HCT116 (cell line): ENCODE measurements at regions not wholly inside any gene's neighbourhood (a gene's known extent, or its start where the extent isn't known, plus 50 kb on each side); places are given as distances from the start of the nearest gene placed in this dataset.
A peak's percentile ranks its signal among the peaks of the same experiment; 100 is the strongest.

Source experiments
- ATAC-seq: fragments of 200-7000 bp; cut with Tn5 transposase; 2 replicates; pipeline ENCODE4 v1.9.1; 2020; ENCODE audit warnings: mild to moderate bottlenecking, moderate library complexity
- BruUV-seq: library from RNA; stranded (reverse); fragments of 400-500 nt; replicated peaks from 2 replicates; lab custom pipeline; 2021; lab: Mats Ljungman, UMichigan
- CTCF ChIA-PET: fragments of 300-600 bp; sonication (Branson Sonifier 250); formaldehyde crosslinking; loops from one replicate; lab custom pipeline; 2021; ENCODE audit warnings: antibody characterized with exemption; lab: Charles Lee
- POLR2A ChIA-PET: fragments of 300-600, 350-600 bp; sonication (Branson Sonifier 250); formaldehyde crosslinking; loops from one replicate; lab custom pipeline; 2021; ENCODE audit warnings: antibody characterized with exemption; lab: Charles Lee
- RAD21 ChIA-PET, 2 experiments: fragments of 300-600 bp; sonication (Branson Sonifier 250); formaldehyde crosslinking; loops; one replicate each; lab custom pipeline; 2023; ENCODE audit warnings: low total read pairs in 2 of 2; ENCODE audit not compliant: uncharacterized antibody in 2 of 2, unreplicated experiment in 2 of 2, low non-redundant PET in 1 of 2; lab: Charles Lee
- DNase-seq: peaks from one replicate; pipeline ENCODE4 v3.0.0-alpha.2; 2010; ENCODE audit warnings: low read depth, low spot score
- H2AFZ ChIP-seq: fragments of 200-600 bp; shearing (Covaris generic), sonication (generic); 2 replicates; pipeline ENCODE4 v1.6.1; 2017; ENCODE audit warnings: low read depth, mixed run types, mixed read lengths, antibody characterized with exemption, low read length; ENCODE audit not compliant: poor library complexity, severe bottlenecking
- H3K27ac ChIP-seq: 2 replicates; pipeline ENCODE4 v1.5.1; 2012; ENCODE audit warnings: low read depth, low read length
- H3K27me3 ChIP-seq: fragments of 200-600 bp; sonication (generic); 2 replicates; pipeline ENCODE4 v1.6.1; 2016; ENCODE audit warnings: mixed run types, low read length, mixed read lengths; ENCODE audit not compliant: insufficient read depth
- H3K36me3 ChIP-seq, 2 experiments: fragments of 200-500 bp in 1 of 2; fragments of 200-600 bp in 1 of 2; sonication (Bioruptor generic) in 1 of 2; sonication (generic) in 1 of 2; 2 replicates each; pipeline versions ENCODE4 v1.5.1 to v1.6.1; 2014 to 2016; ENCODE audit warnings: low read length in 2 of 2, inconsistent platforms in 1 of 2, mixed read lengths in 1 of 2, mixed run types in 1 of 2; ENCODE audit not compliant: insufficient read depth in 2 of 2, control insufficient read depth in 1 of 2
- H3K4me1 ChIP-seq, 2 experiments: fragments of 200-600 bp in 1 of 2; sonication (generic) in 1 of 2; 2 replicates each; pipeline versions ENCODE4 v1.5.1 to v1.6.1; 2012 to 2017; ENCODE audit warnings: low read length in 2 of 2, inconsistent platforms in 1 of 2, mild to moderate bottlenecking in 1 of 2, mixed read lengths in 1 of 2, mixed run types in 1 of 2, moderate library complexity in 1 of 2; ENCODE audit not compliant: insufficient read depth in 2 of 2, control insufficient read depth in 1 of 2
- H3K4me2 ChIP-seq: fragments of 200-600 bp; sonication (generic); 2 replicates; pipeline ENCODE4 v1.6.1; 2017; ENCODE audit warnings: mixed run types, low read length, mixed read lengths
- H3K4me3 ChIP-seq, 2 experiments: fragments of 200-600 bp in 1 of 2; sonication (generic) in 1 of 2; replicated peaks in 1 of 2; 2 replicates each; pipeline ENCODE4 v1.5.1; 2011 to 2016; ENCODE audit warnings: low read length in 2 of 2, control low read depth in 1 of 2, low read depth in 1 of 2, mild to moderate bottlenecking in 1 of 2, mixed read lengths in 1 of 2, mixed run types in 1 of 2
- H3K79me2 ChIP-seq: fragments of 200-600 bp; sonication (generic); 2 replicates; pipeline ENCODE4 v1.6.1; 2017; ENCODE audit warnings: mild to moderate bottlenecking, mixed run types, low read length, moderate library complexity, mixed read lengths; ENCODE audit not compliant: insufficient read depth
- H3K9ac ChIP-seq: fragments of 200-600 bp; sonication (generic); 2 replicates; pipeline ENCODE4 v1.6.1; 2016; ENCODE audit warnings: low read length, mixed read lengths
- H3K9me2 ChIP-seq: fragments of 200-600 bp; sonication (generic), shearing (Covaris generic); 2 replicates; pipeline ENCODE4 v1.6.1; 2017; ENCODE audit warnings: mixed run types, mild to moderate bottlenecking, moderate library complexity; ENCODE audit not compliant: insufficient read depth
- H3K9me3 ChIP-seq, 2 experiments: fragments of 200-500 bp in 1 of 2; fragments of 200-600 bp in 1 of 2; sonication (Bioruptor generic) in 1 of 2; sonication (generic) in 1 of 2; 2 replicates each; pipeline ENCODE4 v1.6.1; 2014 to 2017; ENCODE audit warnings: low read length in 2 of 2, mixed read lengths in 2 of 2, inconsistent platforms in 1 of 2, low read depth in 1 of 2, mild to moderate bottlenecking in 1 of 2, mixed run types in 1 of 2, moderate library complexity in 1 of 2; ENCODE audit not compliant: control insufficient read depth in 1 of 2, insufficient read depth in 1 of 2
- H4K20me1 ChIP-seq: fragments of 200-600 bp; sonication (generic), shearing (Covaris generic); 2 replicates; pipeline ENCODE4 v1.6.1; 2017; ENCODE audit warnings: mixed run types, mild to moderate bottlenecking, moderate library complexity; ENCODE audit not compliant: insufficient read depth
- intact Hi-C: fragments of 100-400 bp; cut with micrococcal nuclease; formaldehyde crosslinking; loops from 2 replicates; pipeline ENCODE4 v1.10.0; 2022
- TF ChIP-seq, protein P1 (sequence below), 3 experiments: fragments of 200-600 bp in 1 of 3; sonication (generic) in 1 of 3; IDR thresholded peaks in 2 of 3; conservative IDR thresholded peaks in 1 of 3; 2 replicates each; pipeline ENCODE4 v1.5.1; 2012 to 2017; ENCODE audit warnings: low read depth in 2 of 3, low read length in 2 of 3, antibody characterized with exemption in 1 of 3, borderline replicate concordance in 1 of 3, control low read depth in 1 of 3, mild to moderate bottlenecking in 1 of 3, mixed read lengths in 1 of 3, mixed run types in 1 of 3, moderate library complexity in 1 of 3; ENCODE audit not compliant: insufficient read depth in 1 of 3
- TF ChIP-seq, protein P2 (sequence below): IDR thresholded peaks from 2 replicates; pipeline ENCODE4 v1.6.1; 2011; ENCODE audit warnings: mild to moderate bottlenecking, low read length, moderate library complexity; ENCODE audit not compliant: insufficient replicate concordance; ENCODE audit errors: extremely low read depth

DNA sequence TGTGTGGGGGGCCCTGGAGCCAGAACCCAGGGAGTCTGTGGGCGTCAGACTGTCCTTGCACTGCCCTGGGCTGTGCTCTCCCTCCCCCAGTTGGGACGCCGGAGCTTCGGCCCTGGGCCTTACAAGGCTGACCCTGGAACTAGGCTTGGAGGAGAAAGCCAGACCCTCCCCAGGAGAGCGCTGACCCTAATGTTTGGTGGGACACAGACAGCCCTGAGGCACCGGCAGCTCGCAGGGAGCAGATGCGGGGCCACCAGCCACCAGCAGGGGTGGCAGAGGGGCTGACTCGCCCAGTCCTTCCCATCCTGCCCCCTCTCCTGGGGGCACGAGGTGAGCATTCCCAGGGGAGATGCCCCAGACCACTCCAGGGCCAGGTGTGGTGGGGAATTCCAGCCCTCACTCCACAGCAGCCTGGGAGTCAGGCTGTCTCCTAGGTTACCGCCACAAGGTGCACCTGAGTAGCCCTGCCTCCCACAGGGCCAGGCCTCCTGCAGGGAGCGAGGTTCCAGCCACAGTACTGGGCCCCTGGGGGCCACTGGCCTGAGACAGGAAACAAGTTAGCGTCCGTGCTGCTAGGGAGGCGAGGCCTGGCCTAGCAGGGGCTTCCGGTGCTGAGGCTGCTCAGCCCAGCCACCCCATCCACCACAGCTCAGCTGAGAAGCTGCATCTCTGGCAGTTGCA, 134.6 kb downstream of the OLFM1 start:
- TF ChIP-seq, protein P1, sequence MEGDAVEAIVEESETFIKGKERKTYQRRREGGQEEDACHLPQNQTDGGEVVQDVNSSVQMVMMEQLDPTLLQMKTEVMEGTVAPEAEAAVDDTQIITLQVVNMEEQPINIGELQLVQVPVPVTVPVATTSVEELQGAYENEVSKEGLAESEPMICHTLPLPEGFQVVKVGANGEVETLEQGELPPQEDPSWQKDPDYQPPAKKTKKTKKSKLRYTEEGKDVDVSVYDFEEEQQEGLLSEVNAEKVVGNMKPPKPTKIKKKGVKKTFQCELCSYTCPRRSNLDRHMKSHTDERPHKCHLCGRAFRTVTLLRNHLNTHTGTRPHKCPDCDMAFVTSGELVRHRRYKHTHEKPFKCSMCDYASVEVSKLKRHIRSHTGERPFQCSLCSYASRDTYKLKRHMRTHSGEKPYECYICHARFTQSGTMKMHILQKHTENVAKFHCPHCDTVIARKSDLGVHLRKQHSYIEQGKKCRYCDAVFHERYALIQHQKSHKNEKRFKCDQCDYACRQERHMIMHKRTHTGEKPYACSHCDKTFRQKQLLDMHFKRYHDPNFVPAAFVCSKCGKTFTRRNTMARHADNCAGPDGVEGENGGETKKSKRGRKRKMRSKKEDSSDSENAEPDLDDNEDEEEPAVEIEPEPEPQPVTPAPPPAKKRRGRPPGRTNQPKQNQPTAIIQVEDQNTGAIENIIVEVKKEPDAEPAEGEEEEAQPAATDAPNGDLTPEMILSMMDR (IDR thresholded peaks at IDR 0.05 in 2 of 3, conservative IDR thresholded peaks at IDR 0.05 in 1 of 3; ENCODE audit: borderline replicate concordance in 1 of 3, insufficient read depth in 1 of 3, low read depth in 2 of 3, low read length in 2 of 3) = peak in 2 of 3 experiments; percentile 29 to 34; a peak in 4 of 6 replicates
- TF ChIP-seq, protein P2, sequence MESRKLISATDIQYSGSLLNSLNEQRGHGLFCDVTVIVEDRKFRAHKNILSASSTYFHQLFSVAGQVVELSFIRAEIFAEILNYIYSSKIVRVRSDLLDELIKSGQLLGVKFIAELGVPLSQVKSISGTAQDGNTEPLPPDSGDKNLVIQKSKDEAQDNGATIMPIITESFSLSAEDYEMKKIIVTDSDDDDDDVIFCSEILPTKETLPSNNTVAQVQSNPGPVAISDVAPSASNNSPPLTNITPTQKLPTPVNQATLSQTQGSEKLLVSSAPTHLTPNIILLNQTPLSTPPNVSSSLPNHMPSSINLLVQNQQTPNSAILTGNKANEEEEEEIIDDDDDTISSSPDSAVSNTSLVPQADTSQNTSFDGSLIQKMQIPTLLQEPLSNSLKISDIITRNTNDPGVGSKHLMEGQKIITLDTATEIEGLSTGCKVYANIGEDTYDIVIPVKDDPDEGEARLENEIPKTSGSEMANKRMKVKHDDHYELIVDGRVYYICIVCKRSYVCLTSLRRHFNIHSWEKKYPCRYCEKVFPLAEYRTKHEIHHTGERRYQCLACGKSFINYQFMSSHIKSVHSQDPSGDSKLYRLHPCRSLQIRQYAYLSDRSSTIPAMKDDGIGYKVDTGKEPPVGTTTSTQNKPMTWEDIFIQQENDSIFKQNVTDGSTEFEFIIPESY = no peak
- Histone ChIP-seq H3K27me3 (peaks cover 6% of the 10 kb centered on the region; the same call in 1 of the 2 replicates), H3K79me2 (no peaks in the 10 kb centered on the region), H3K9me2 (no peaks in the 10 kb centered on the region), H3K9me3 (peaks cover 0 to 5% of the 10 kb centered on the region in 2 experiments; a peak in 1 of 4 replicates), H4K20me1 (no peaks in the 10 kb centered on the region), H3K9ac (no peak overlapping the region), H3K4me2 (no peak overlapping the region), H2AFZ (no peak overlapping the region), H3K4me3 (no peak overlapping the region), H3K4me1 (no peaks in the 10 kb centered on the region), H3K36me3 (no peaks in the 10 kb centered on the region), H3K27ac (no peak overlapping the region)
- ChIA-PET RAD21 (no interaction called here), CTCF (no interaction called here), POLR2A (no interaction called here)
- ATAC-seq = peak; percentile 78
- intact Hi-C loops = no loop called here
- no TSS peak for BruUV-seq
- no peak for DNase-seq
